Left lung (tissue), 4 donors: ENCODE measurements at regions not wholly inside any gene's neighbourhood (a gene's known extent, or its start where the extent isn't known, plus 50 kb on each side); places are given as distances from the start of the nearest gene placed in this dataset.

ENCODE experiments used
- ATAC-seq: fragments of 200-7000 bp; cut with Tn5 transposase; one replicate; pipeline ENCODE4 v1.9.1; 2020; ENCODE audit warnings: moderate library complexity
- DNase-seq, 4 donors: peaks; one replicate each; pipeline ENCODE4 v3.0.0-alpha.2; 2013 to 2020
- H3K27ac ChIP-seq, 2 donors: fragments of 200-600 bp; sonication (generic) in 1 of 2; one replicate each; pipeline versions ENCODE4 v1.5.0 to v1.8.0; 2020 to 2021
- H3K27me3 ChIP-seq, 2 donors: fragments of 200-600 bp; sonication (generic) in 1 of 2; one replicate each; pipeline versions ENCODE4 v1.5.0 to v1.8.0; 2020 to 2021
- H3K36me3 ChIP-seq, 2 donors: fragments of 200-600 bp; sonication (generic) in 1 of 2; one replicate each; pipeline versions ENCODE4 v1.5.0 to v1.8.0; 2020 to 2021
- H3K4me1 ChIP-seq, 2 donors: fragments of 200-600 bp; one replicate each; pipeline ENCODE4 v1.8.0; 2021
- H3K4me3 ChIP-seq, 2 donors: fragments of 200-600 bp; sonication (generic) in 1 of 2; one replicate each; pipeline versions ENCODE4 v1.5.0 to v1.8.0; 2020 to 2021; ENCODE audit warnings: mild to moderate bottlenecking in 1 of 2
- H3K9me3 ChIP-seq, 2 donors: fragments of 200-600 bp; sonication (generic) in 1 of 2; one replicate each; pipeline versions ENCODE4 v1.5.0 to v1.8.0; 2020 to 2021
- intact Hi-C, 2 donors: fragments of 100-400 bp; cut with DNase I; formaldehyde crosslinking; loops; one replicate each; pipeline versions ENCODE4 v1.11.2 to v1.14.2; 2022
- TF ChIP-seq, protein P1 (sequence below), 2 donors: fragments of 200-600 bp; sonication (generic) in 1 of 2; IDR thresholded peaks; one replicate each; pipeline versions ENCODE4 v1.5.0 to v1.8.0; 2021; ENCODE audit warnings: antibody characterized with exemption in 2 of 2
- donor health status: DM: no; HTN: yes; CAD: no.
- donor health status: DM: no; HTN: no; CAD: no.

DNA sequence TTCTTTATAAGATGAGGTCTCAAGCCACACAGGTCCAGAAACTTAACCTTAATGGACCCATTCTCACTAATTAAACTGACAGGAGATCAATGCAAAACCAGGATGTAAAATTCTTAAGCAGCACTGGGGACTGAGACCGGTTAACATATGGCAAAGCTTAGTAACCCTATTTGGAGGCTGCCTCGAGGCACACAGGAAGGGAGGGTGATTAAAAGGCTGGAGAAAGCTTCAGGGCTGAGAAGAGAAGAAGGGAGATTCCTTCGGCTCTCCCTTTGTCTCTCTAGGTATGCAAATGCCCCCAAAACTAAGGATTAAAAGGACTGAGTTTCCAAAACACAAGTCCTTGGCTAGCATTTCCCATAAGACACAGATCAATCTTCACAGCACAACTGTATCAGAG is 120.8 kb upstream of the DSCAM start:
- Histone ChIP-seq H3K9me3 (peaks cover 0 to 3% of the 10 kb centered on the region in 2 donors), H3K4me3 (no peak overlapping the region), H3K27me3 (no peaks in the 10 kb centered on the region), H3K4me1 (no peaks in the 10 kb centered on the region), H3K27ac (no peak overlapping the region), H3K36me3 (no peaks in the 10 kb centered on the region)
- DNase-seq (no peak), ATAC-seq (no peak)
- intact Hi-C loops, result no loop called here
- TF ChIP-seq, protein P1, sequence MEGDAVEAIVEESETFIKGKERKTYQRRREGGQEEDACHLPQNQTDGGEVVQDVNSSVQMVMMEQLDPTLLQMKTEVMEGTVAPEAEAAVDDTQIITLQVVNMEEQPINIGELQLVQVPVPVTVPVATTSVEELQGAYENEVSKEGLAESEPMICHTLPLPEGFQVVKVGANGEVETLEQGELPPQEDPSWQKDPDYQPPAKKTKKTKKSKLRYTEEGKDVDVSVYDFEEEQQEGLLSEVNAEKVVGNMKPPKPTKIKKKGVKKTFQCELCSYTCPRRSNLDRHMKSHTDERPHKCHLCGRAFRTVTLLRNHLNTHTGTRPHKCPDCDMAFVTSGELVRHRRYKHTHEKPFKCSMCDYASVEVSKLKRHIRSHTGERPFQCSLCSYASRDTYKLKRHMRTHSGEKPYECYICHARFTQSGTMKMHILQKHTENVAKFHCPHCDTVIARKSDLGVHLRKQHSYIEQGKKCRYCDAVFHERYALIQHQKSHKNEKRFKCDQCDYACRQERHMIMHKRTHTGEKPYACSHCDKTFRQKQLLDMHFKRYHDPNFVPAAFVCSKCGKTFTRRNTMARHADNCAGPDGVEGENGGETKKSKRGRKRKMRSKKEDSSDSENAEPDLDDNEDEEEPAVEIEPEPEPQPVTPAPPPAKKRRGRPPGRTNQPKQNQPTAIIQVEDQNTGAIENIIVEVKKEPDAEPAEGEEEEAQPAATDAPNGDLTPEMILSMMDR (IDR thresholded peaks at IDR 0.05), result no peak

DNA sequence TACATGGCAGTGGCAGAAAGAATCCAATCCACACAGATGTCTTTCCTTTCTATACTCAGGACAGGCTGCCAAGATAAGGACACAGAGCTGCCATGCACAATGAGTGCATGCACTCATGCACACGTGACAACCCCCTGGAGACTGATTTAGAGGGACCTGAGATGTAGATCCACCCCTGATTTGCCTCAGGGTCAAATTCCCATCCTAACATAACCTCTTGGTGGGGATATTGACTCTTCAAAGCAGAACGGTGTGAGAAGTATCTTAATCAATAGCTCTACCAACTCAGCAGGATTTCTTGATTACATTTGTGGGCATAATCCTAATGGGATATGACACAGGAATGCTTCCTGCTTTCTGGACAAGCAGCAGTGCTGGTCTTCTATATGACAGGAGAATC is 125.2 kb upstream of the DSCAM start:
- Histone ChIP-seq H3K4me3 (no peak overlapping the region), H3K36me3 (no peaks in the 10 kb centered on the region), H3K27me3 (no peaks in the 10 kb centered on the region), H3K4me1 (peaks cover 0 to 4% of the 10 kb centered on the region in 2 donors), H3K9me3 (peaks cover 0 to 12% of the 10 kb centered on the region in 2 donors), H3K27ac (no peak overlapping the region)
- intact Hi-C loops, result no loop called here
- ATAC-seq, result no peak
- TF ChIP-seq, protein P1 (IDR thresholded peaks at IDR 0.05), result no peak
- no peak for DNase-seq

DNA sequence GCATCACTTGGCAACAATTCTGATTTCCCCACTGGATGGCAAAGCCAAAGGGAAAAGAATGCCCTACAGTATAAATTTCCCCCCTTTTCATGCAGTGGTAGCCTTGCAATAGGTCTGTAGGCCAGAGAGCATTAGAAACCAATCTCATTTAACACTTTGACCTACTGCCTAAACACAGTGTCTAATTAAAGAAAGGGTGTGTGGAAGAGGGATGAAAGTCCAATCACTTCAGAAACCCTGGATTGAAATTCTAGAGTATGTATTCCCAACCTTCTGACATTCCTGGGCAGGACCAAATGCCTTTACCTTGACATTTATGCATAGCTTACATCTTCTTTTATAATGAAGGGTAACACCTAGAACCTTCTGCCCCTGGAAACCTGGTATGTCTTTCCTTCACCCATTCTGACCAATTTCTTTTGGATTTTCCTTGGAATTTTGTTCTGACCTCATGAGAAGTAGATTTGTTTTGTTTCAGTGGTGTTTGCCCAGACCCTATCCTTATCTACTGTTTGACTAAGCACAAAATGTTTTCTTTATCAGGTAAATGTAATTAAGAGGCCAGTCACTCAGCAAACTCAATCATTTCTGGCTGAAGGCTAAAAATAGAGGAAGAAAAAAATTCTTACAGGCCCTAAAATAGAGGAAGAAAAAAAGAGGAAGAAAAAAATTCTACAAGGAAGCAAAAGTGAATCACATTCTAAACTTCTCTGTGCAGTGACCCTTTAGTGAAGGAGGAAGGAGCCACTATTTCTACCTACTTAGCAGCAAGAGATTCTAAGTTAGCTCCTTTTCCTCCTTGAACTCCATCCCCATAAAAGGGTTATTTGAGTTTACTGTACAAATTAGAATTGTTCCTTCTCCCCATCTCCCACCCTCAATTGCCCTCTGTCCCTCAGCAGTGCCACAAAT is 129.5 kb upstream of the DSCAM start:
- TF ChIP-seq, protein P1 (IDR thresholded peaks at IDR 0.05), result no peak
- ATAC-seq (peak; percentile 47), DNase-seq (no peak)
- no peak overlapping the region for H3K27ac ChIP-seq
- H3K4me3 ChIP-seq, result no peak overlapping the region
- H3K4me1 ChIP-seq, result peaks cover 0 to 5% of the 10 kb centered on the region in 2 donors
- intact Hi-C loops, result no loop called here
- H3K9me3 ChIP-seq, result peaks cover 0 to 19% of the 10 kb centered on the region in 2 donors
- no peaks in the 10 kb centered on the region for H3K36me3 ChIP-seq
- no peaks in the 10 kb centered on the region for H3K27me3 ChIP-seq

DNA sequence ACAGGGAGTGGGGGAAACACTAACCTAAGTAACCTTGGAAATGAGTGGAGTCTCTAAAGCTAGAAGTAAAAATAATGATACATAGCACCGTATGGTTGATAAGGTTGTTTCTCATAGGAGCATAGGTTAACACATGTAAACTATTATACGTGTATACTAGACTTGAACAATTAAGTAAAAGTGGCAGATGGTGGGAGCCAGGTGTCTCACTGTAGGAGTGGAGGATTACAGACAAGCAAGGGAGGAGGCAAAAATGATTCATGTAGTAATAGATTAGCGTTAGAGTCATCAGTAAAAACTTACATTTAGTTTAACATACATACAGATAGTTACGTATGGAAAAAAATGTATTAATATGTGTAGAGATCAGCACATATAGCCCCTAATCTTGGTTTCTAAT is 138.4 kb upstream of the DSCAM start:
- ATAC-seq (no peak), DNase-seq (no peak)
- intact Hi-C loops, result no loop called here
- Histone ChIP-seq H3K9me3 (peaks cover 0 to 13% of the 10 kb centered on the region in 2 donors), H3K4me1 (no peaks in the 10 kb centered on the region), H3K4me3 (no peak overlapping the region), H3K27me3 (no peaks in the 10 kb centered on the region), H3K36me3 (no peaks in the 10 kb centered on the region), H3K27ac (no peak overlapping the region)
- TF ChIP-seq, protein P1 (IDR thresholded peaks at IDR 0.05), result no peak

DNA sequence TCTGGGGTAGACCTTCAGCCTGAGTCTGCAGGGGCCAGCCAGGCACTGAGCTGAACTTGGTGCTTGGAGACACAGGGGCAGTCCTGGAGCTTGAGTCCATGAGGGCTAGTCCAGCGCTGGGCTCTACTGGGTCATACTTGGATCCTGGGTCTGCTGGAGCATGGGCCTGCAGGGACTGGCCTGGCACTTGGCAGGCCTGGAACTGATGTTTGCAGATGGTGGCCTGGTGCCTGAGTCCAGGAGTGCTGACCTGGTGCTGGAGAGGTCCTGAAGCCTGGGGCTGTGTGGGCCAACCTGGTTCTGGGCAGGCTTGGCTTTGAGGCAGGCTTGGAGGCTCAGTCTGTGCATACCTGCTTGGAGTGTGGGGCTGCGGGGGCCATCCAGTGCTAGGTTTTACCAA is 143.4 kb upstream of the DSCAM start:
- intact Hi-C loops, result no loop called here
- no peaks in the 10 kb centered on the region for H3K36me3 ChIP-seq
- no peaks in the 10 kb centered on the region for H3K4me1 ChIP-seq
- H3K27ac ChIP-seq, result no peak overlapping the region
- TF ChIP-seq, protein P1 (IDR thresholded peaks at IDR 0.05), result no peak
- H3K4me3 ChIP-seq, result no peak overlapping the region
- H3K27me3 ChIP-seq, result no peaks in the 10 kb centered on the region
- no peak for ATAC-seq
- DNase-seq, result peak in 1 of 4 donors; percentile 64
- H3K9me3 ChIP-seq, result no peaks in the 10 kb centered on the region
